Naive thymus-derived CD4-positive, alpha-beta T cell (primary cell): ENCODE measurements at regions not wholly inside any gene's neighbourhood (a gene's known extent, or its start where the extent isn't known, plus 50 kb on each side); places are given as distances from the start of the nearest gene placed in this dataset.
A peak's percentile ranks its signal among the peaks of the same experiment; 100 is the strongest.

Source experiments
- ATAC-seq: fragments of 150-1000 bp; cut with Tn5 transposase; 2 replicates; pipeline ENCODE4 v1.10.0; 2021; ENCODE audit warnings: mild to moderate bottlenecking, moderate library complexity
- CTCF ChIA-PET: fragments of 350-600 bp; sonication (Branson Sonifier 250); formaldehyde crosslinking; loops from one replicate; lab custom pipeline; 2021; ENCODE audit warnings: antibody characterized with exemption; lab: Charles Lee
- POLR2A ChIA-PET: fragments of 350-600 bp; sonication (Branson Sonifier 250); formaldehyde crosslinking; loops from one replicate; lab custom pipeline; 2021; ENCODE audit warnings: antibody characterized with exemption, inconsistent platforms; lab: Charles Lee
- DNase-seq, 9 donors: peaks; one replicate each; pipeline versions ENCODE4 v3.0.0 to v3.0.0-alpha.2; 2020 to 2022; ENCODE audit warnings: mixed read lengths in 1 of 9
- H3K27ac ChIP-seq: one replicate; pipeline ENCODE4 v1.7.0; 2013; ENCODE audit warnings: mild to moderate bottlenecking, low read depth, low read length, moderate library complexity
- H3K27me3 ChIP-seq, 2 donors: one replicate each; pipeline ENCODE4 v1.7.0; 2013; ENCODE audit warnings: low read length in 2 of 2, mild to moderate bottlenecking in 2 of 2, moderate library complexity in 2 of 2; ENCODE audit not compliant: control insufficient read depth in 2 of 2, insufficient read depth in 2 of 2
- H3K36me3 ChIP-seq, 3 experiments: 1 replicate in 2 of 3; 2 replicates in 1 of 3; pipeline ENCODE4 v1.7.0; 2013; ENCODE audit warnings: low read length in 3 of 3, mild to moderate bottlenecking in 3 of 3, moderate library complexity in 1 of 3; ENCODE audit not compliant: insufficient read depth in 3 of 3, control insufficient read depth in 2 of 3
- H3K4me1 ChIP-seq, 2 donors: one replicate each; pipeline ENCODE4 v1.7.0; 2013; ENCODE audit warnings: low read length in 2 of 2, mild to moderate bottlenecking in 2 of 2, moderate library complexity in 1 of 2; ENCODE audit not compliant: control insufficient read depth in 2 of 2, insufficient read depth in 2 of 2
- H3K4me3 ChIP-seq: 2 replicates; pipeline ENCODE4 v1.7.0; 2013; ENCODE audit warnings: mild to moderate bottlenecking, low read length
- H3K9me3 ChIP-seq, 3 experiments: 1 replicate in 2 of 3; 2 replicates in 1 of 3; pipeline ENCODE4 v1.7.0; 2013; ENCODE audit warnings: low read length in 3 of 3; ENCODE audit not compliant: control insufficient read depth in 2 of 3
- H3K27ac Mint-ChIP-seq, 9 donors: one replicate each; pipeline ENCODE4 v1.8.0; 2020 to 2022; ENCODE audit warnings: mixed read lengths in 9 of 9, mild to moderate bottlenecking in 8 of 9, moderate library complexity in 5 of 9, inconsistent platforms in 2 of 9
- H3K27me3 Mint-ChIP-seq, 5 donors: one replicate each; pipeline ENCODE4 v1.8.0; 2021 to 2022; ENCODE audit warnings: mixed read lengths in 5 of 5, mild to moderate bottlenecking in 1 of 5
- H3K36me3 Mint-ChIP-seq, 5 donors: one replicate each; pipeline ENCODE4 v1.8.0; 2020 to 2022; ENCODE audit warnings: mixed read lengths in 5 of 5, mild to moderate bottlenecking in 3 of 5, inconsistent platforms in 1 of 5
- H3K4me1 Mint-ChIP-seq, 7 donors: one replicate each; pipeline ENCODE4 v1.8.0; 2020 to 2022; ENCODE audit warnings: mixed read lengths in 7 of 7, mild to moderate bottlenecking in 3 of 7, inconsistent platforms in 1 of 7
- H3K4me3 Mint-ChIP-seq, 10 donors: one replicate each; pipeline ENCODE4 v1.8.0; 2020 to 2022; ENCODE audit warnings: mild to moderate bottlenecking in 10 of 10, mixed read lengths in 10 of 10, moderate library complexity in 6 of 10, inconsistent platforms in 2 of 10
- H3K9me3 Mint-ChIP-seq, 11 donors: one replicate each; pipeline ENCODE4 v1.8.0; 2020 to 2022; ENCODE audit warnings: mixed read lengths in 11 of 11, mild to moderate bottlenecking in 4 of 11, inconsistent platforms in 1 of 11, moderate library complexity in 1 of 11
- intact Hi-C, 2 donors: fragments of 100-400 bp; cut with micrococcal nuclease; formaldehyde crosslinking; loops; one replicate each; pipeline ENCODE4 v1.15.1; 2023

DNA sequence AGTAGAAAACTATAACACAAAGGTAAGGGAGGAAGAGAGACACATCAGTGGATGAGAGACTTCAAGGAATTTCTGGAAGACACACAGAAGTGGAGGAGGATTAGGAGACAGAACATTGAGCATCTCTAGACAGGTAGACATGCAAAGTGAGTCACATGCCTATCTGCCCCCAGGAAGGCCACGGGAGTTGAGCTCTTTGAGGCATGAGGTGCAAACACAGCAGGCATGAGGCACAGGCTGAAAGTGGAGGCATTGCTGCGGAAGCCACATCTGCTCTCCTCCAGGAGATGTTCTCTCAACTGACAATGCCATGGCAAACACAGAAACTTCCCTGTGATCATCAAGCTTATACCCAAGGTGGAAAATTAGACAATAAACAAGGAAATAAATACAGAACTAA lies 481.6 kb upstream of the MYT1L start:
- POLR2A ChIA-PET, result no interaction called here
- Histone ChIP-seq H3K27me3 (no peaks in the 10 kb centered on the region), H3K9me3 (peaks cover 0 to 11% (median 0%) of the 10 kb centered on the region in 3 experiments), H3K4me3 (no peak overlapping the region), H3K36me3 (no peaks in the 10 kb centered on the region), H3K4me1 (no peaks in the 10 kb centered on the region), H3K27ac (no peak overlapping the region)
- H3K27ac Mint-ChIP-seq, result peak overlapping the region in 1 of 9 donors; percentile 14
- H3K27me3 Mint-ChIP-seq, result peaks cover 0 to 19% (median 8%) of the 10 kb centered on the region in 5 donors
- peaks cover 11 to 57% (median 23%) of the 10 kb centered on the region in 11 donors for H3K9me3 Mint-ChIP-seq
- peaks cover 0 to 11% (median 0%) of the 10 kb centered on the region in 5 donors for H3K36me3 Mint-ChIP-seq
- intact Hi-C loops, result no loop called here
- no peak for ATAC-seq
- DNase-seq, result no peak
- no peak overlapping the region for H3K4me3 Mint-ChIP-seq
- no peaks in the 10 kb centered on the region for H3K4me1 Mint-ChIP-seq
- CTCF ChIA-PET, result no interaction called here

DNA sequence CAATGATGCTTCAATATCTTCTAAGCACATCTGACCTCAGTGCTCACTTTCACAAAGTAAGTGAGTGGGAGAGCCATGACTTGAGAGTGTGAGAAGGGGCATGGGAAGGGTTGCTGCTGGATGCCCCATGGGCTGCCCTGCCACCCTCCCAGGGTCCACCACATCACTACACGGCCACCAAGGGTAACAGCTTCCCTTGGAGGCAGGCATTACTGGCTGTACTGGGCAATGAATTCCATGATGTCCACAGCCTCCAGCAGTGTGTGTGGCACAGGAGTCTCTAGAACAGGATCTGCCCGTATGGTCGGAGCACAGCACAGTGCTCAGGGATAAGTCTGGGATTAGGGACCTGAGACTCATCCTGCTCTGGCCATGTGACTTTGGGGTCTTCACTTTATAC lies 481.0 kb upstream of the MYT1L start:
- Mint-ChIP-seq H3K9me3 (peaks cover 11 to 55% (median 23%) of the 10 kb centered on the region in 11 donors), H3K4me3 (no peak overlapping the region), H3K36me3 (peaks cover 0 to 11% (median 0%) of the 10 kb centered on the region in 5 donors), H3K27ac (no peak overlapping the region), H3K4me1 (no peaks in the 10 kb centered on the region), H3K27me3 (peaks cover 0 to 14% (median 3%) of the 10 kb centered on the region in 5 donors)
- intact Hi-C loops, result no loop called here
- no peaks in the 10 kb centered on the region for H3K36me3 ChIP-seq
- H3K9me3 ChIP-seq, result peaks cover 0 to 11% (median 0%) of the 10 kb centered on the region in 3 experiments
- no peak overlapping the region for H3K27ac ChIP-seq
- no peaks in the 10 kb centered on the region for H3K4me1 ChIP-seq
- DNase-seq, result no peak
- ChIA-PET CTCF (no interaction called here), POLR2A (no interaction called here)
- H3K4me3 ChIP-seq, result no peak overlapping the region
- no peaks in the 10 kb centered on the region for H3K27me3 ChIP-seq
- no peak for ATAC-seq

GRCh38 chr2:2810504-2810903 lies 479.4 kb upstream of the MYT1L start:
- Histone ChIP-seq H3K27me3 (no peaks in the 10 kb centered on the region), H3K4me3 (no peak overlapping the region), H3K4me1 (no peaks in the 10 kb centered on the region), H3K36me3 (no peaks in the 10 kb centered on the region), H3K27ac (no peak overlapping the region), H3K9me3 (peaks cover 0 to 11% (median 0%) of the 10 kb centered on the region in 3 experiments)
- Mint-ChIP-seq H3K4me3 (no peak overlapping the region), H3K36me3 (peaks cover 0 to 11% (median 0%) of the 10 kb centered on the region in 5 donors), H3K4me1 (no peaks in the 10 kb centered on the region), H3K9me3 (peaks cover 9 to 40% (median 19%) of the 10 kb centered on the region in 11 donors), H3K27me3 (peaks cover 0 to 14% (median 0%) of the 10 kb centered on the region in 5 donors), H3K27ac (no peak overlapping the region)
- intact Hi-C loops, result no loop called here
- ChIA-PET CTCF (no interaction called here), POLR2A (no interaction called here)
- no peak for DNase-seq
- ATAC-seq, result no peak

DNA sequence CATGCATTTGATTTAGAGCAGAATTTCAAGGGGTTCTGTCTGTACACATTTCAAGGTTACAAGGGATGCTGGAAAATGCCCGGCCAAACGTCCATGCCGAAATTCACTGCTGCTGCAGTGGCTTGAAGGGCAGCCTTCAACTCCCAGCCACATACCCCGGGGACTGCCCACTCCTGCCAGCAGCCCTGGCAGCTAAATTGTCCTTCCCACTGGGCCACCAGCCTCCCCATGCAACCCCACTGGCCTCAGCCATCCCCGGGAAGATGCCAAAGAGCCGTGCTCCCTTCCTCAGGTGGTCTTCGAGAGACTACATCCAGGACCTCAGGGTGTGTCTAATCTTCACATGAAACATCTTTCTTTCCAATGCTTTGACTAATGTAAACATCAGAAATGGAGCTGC lies 478.7 kb upstream of the MYT1L start:
- H3K9me3 ChIP-seq, result peaks cover 0 to 11% (median 0%) of the 10 kb centered on the region in 3 experiments
- Mint-ChIP-seq H3K4me1 (no peaks in the 10 kb centered on the region), H3K27me3 (peaks cover 0 to 22% (median 0%) of the 10 kb centered on the region in 5 donors), H3K4me3 (no peak overlapping the region), H3K36me3 (peaks cover 0 to 11% (median 0%) of the 10 kb centered on the region in 5 donors), H3K9me3 (peaks cover 6 to 35% (median 18%) of the 10 kb centered on the region in 11 donors), H3K27ac (peak overlapping the region in 1 of 9 donors; percentile 59)
- DNase-seq (no peak), ATAC-seq (no peak)
- H3K4me3 ChIP-seq, result no peak overlapping the region
- POLR2A ChIA-PET, result no interaction called here
- intact Hi-C loops, result no loop called here
- H3K36me3 ChIP-seq, result no peaks in the 10 kb centered on the region
- CTCF ChIA-PET, result no interaction called here
- H3K4me1 ChIP-seq, result no peaks in the 10 kb centered on the region
- no peak overlapping the region for H3K27ac ChIP-seq
- H3K27me3 ChIP-seq, result no peaks in the 10 kb centered on the region

- ChIA-PET CTCF (no interaction called here), POLR2A (no interaction called here)
- Mint-ChIP-seq H3K27me3 (peaks cover 0 to 23% (median 0%) of the 10 kb centered on the region in 5 donors), H3K36me3 (peaks cover 0 to 5% (median 0%) of the 10 kb centered on the region in 5 donors), H3K4me3 (no peak overlapping the region), H3K27ac (no peak overlapping the region), H3K4me1 (no peaks in the 10 kb centered on the region), H3K9me3 (peaks cover 4 to 24% (median 9%) of the 10 kb centered on the region in 11 donors)
- DNase-seq, result no peak
- Histone ChIP-seq H3K27ac (no peak overlapping the region), H3K4me3 (no peak overlapping the region), H3K36me3 (no peaks in the 10 kb centered on the region), H3K27me3 (no peaks in the 10 kb centered on the region), H3K9me3 (peaks cover 0 to under 1% (median 0%) of the 10 kb centered on the region in 3 experiments), H3K4me1 (no peaks in the 10 kb centered on the region)
- no peak for ATAC-seq
- intact Hi-C loops, result no loop called here
These were observed 477.5 kb upstream of the MYT1L start for GRCh38 chr2:2808551-2809058.

GRCh38 chr2:2806711-2807110 lies 475.6 kb upstream of the MYT1L start:
- Histone ChIP-seq H3K4me1 (no peaks in the 10 kb centered on the region), H3K4me3 (no peak overlapping the region), H3K27ac (no peak overlapping the region), H3K36me3 (no peaks in the 10 kb centered on the region), H3K27me3 (no peaks in the 10 kb centered on the region), H3K9me3 (no peaks in the 10 kb centered on the region)
- CTCF ChIA-PET, result no interaction called here
- Mint-ChIP-seq H3K4me1 (no peaks in the 10 kb centered on the region), H3K9me3 (peaks cover 0 to 12% (median 4%) of the 10 kb centered on the region in 11 donors), H3K4me3 (no peak overlapping the region), H3K36me3 (no peaks in the 10 kb centered on the region), H3K27me3 (peaks cover 0 to 23% (median 0%) of the 10 kb centered on the region in 5 donors), H3K27ac (no peak overlapping the region)
- DNase-seq (no peak), ATAC-seq (no peak)
- intact Hi-C loops, result no loop called here
- POLR2A ChIA-PET, result no interaction called here

- intact Hi-C loops, result no loop called here
- Mint-ChIP-seq H3K27ac (no peak overlapping the region), H3K4me3 (no peak overlapping the region), H3K36me3 (no peaks in the 10 kb centered on the region), H3K4me1 (no peaks in the 10 kb centered on the region), H3K27me3 (peaks cover 0 to 23% (median 5%) of the 10 kb centered on the region in 5 donors), H3K9me3 (peaks cover 0 to 11% (median 3%) of the 10 kb centered on the region in 11 donors)
- H3K27me3 ChIP-seq, result no peaks in the 10 kb centered on the region
- H3K27ac ChIP-seq, result no peak overlapping the region
- CTCF ChIA-PET, result no interaction called here
- POLR2A ChIA-PET, result no interaction called here
- DNase-seq, result no peak
- H3K4me1 ChIP-seq, result no peaks in the 10 kb centered on the region
- ATAC-seq, result no peak
- H3K4me3 ChIP-seq, result no peak overlapping the region
- H3K9me3 ChIP-seq, result no peaks in the 10 kb centered on the region
- no peaks in the 10 kb centered on the region for H3K36me3 ChIP-seq
These were observed 474.2 kb upstream of the MYT1L start for GRCh38 chr2:2805263-2805662.
